ENCODE measurements at regions not wholly inside any gene's neighbourhood (a gene's known extent, or its start where the extent isn't known, plus 50 kb on each side); places are given as distances from the start of the nearest gene placed in this dataset.

DNA sequence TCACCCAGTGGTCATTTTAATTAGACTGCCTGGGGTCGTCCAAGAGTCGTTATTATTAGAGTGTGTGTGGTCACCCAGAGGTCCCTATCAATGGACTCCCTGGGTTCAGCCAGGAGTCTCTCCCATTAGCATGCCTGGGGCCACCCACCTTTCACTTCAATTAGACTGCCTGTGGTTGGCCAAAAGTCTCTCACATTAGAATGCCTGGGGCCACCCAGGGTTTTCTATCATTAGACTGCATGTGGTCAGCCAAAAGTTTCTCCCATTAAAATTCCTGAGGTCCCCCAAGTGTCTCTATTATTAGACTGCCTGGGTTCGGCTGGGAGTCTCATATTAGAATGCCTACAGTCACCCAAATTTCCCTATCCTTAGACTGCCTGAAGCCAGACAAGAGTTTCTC is 1472.6 kb downstream of the UQCRFS1 start (continued):
- TF ChIP-seq, protein P1, sequence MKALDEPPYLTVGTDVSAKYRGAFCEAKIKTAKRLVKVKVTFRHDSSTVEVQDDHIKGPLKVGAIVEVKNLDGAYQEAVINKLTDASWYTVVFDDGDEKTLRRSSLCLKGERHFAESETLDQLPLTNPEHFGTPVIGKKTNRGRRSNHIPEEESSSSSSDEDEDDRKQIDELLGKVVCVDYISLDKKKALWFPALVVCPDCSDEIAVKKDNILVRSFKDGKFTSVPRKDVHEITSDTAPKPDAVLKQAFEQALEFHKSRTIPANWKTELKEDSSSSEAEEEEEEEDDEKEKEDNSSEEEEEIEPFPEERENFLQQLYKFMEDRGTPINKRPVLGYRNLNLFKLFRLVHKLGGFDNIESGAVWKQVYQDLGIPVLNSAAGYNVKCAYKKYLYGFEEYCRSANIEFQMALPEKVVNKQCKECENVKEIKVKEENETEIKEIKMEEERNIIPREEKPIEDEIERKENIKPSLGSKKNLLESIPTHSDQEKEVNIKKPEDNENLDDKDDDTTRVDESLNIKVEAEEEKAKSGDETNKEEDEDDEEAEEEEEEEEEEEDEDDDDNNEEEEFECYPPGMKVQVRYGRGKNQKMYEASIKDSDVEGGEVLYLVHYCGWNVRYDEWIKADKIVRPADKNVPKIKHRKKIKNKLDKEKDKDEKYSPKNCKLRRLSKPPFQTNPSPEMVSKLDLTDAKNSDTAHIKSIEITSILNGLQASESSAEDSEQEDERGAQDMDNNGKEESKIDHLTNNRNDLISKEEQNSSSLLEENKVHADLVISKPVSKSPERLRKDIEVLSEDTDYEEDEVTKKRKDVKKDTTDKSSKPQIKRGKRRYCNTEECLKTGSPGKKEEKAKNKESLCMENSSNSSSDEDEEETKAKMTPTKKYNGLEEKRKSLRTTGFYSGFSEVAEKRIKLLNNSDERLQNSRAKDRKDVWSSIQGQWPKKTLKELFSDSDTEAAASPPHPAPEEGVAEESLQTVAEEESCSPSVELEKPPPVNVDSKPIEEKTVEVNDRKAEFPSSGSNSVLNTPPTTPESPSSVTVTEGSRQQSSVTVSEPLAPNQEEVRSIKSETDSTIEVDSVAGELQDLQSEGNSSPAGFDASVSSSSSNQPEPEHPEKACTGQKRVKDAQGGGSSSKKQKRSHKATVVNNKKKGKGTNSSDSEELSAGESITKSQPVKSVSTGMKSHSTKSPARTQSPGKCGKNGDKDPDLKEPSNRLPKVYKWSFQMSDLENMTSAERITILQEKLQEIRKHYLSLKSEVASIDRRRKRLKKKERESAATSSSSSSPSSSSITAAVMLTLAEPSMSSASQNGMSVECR (CRISPR knock-in tag; IDR thresholded peaks at IDR 0.05; ENCODE audit: borderline replicate concordance) = no peak
- TF ChIP-seq, protein P2, sequence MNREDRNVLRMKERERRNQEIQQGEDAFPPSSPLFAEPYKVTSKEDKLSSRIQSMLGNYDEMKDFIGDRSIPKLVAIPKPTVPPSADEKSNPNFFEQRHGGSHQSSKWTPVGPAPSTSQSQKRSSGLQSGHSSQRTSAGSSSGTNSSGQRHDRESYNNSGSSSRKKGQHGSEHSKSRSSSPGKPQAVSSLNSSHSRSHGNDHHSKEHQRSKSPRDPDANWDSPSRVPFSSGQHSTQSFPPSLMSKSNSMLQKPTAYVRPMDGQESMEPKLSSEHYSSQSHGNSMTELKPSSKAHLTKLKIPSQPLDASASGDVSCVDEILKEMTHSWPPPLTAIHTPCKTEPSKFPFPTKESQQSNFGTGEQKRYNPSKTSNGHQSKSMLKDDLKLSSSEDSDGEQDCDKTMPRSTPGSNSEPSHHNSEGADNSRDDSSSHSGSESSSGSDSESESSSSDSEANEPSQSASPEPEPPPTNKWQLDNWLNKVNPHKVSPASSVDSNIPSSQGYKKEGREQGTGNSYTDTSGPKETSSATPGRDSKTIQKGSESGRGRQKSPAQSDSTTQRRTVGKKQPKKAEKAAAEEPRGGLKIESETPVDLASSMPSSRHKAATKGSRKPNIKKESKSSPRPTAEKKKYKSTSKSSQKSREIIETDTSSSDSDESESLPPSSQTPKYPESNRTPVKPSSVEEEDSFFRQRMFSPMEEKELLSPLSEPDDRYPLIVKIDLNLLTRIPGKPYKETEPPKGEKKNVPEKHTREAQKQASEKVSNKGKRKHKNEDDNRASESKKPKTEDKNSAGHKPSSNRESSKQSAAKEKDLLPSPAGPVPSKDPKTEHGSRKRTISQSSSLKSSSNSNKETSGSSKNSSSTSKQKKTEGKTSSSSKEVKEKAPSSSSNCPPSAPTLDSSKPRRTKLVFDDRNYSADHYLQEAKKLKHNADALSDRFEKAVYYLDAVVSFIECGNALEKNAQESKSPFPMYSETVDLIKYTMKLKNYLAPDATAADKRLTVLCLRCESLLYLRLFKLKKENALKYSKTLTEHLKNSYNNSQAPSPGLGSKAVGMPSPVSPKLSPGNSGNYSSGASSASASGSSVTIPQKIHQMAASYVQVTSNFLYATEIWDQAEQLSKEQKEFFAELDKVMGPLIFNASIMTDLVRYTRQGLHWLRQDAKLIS (CRISPR knock-in tag; IDR thresholded peaks at IDR 0.05; ENCODE audit: borderline replicate concordance) = no peak
- TF ChIP-seq CREM (CRISPR knock-in tag; IDR thresholded peaks at IDR 0.05) = no peak
- TF ChIP-seq ZNF138 (CRISPR knock-in tag; conservative IDR thresholded peaks at IDR 0.05) = no peak
- TF ChIP-seq FOXP1 (CRISPR knock-in tag; IDR thresholded peaks at IDR 0.05; ENCODE audit: borderline replicate concordance) = no peak
- no peak for TF ChIP-seq NFE2L1 (CRISPR knock-in tag; IDR thresholded peaks at IDR 0.05)

DNA sequence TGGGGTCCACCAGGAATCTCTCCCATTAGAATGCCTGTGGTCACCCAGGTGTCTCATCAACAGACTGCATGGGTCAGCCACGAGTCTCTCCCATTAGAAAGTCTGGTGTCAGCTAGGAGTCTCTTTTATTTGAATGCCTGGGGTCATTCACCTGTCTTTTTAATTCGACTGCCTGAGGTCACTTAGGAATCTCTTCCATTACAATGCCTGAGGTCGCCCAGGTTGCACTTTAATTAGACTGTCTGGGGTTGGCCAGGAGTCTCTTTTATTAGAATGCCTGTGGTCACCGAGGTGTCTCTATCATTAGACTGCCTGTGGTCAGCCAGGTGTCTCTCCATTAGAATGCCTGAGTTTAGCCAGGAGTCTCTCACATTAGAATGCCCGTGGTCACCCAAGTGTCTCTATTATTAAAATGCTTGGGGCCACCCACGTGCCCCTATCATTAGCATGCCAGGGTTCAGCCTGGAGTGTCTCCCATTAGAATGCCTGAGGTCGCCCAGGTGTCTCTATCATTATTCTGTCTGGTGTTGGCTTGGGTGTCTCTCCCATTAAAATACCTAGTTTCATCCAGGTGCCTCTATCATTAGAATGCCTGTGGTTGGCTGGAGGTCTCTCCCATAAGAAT is 1474.3 kb downstream of the UQCRFS1 start:
- ATAC-seq (no peak), DNase-seq (ENCODE audit: low spot score) (no peak)
- H3K27ac Mint-ChIP-seq = no peak overlapping the region
- H3K9me3 Mint-ChIP-seq = no peaks in the 10 kb centered on the region; the same call in 1 of the 2 replicates
- ChIA-PET POLR2A (no interaction called here), CTCF (no interaction called here)
- peaks cover 35% of the 10 kb centered on the region for H3K27me3 Mint-ChIP-seq (ENCODE audit: low read depth)
- no peak overlapping the region for H3K4me3 Mint-ChIP-seq
- TF ChIP-seq CREB1 (CRISPR knock-in tag; IDR thresholded peaks at IDR 0.05) (no peak), NFATC4 (CRISPR knock-in tag; IDR thresholded peaks at IDR 0.05) (no peak)
- TF ChIP-seq, protein P3, sequence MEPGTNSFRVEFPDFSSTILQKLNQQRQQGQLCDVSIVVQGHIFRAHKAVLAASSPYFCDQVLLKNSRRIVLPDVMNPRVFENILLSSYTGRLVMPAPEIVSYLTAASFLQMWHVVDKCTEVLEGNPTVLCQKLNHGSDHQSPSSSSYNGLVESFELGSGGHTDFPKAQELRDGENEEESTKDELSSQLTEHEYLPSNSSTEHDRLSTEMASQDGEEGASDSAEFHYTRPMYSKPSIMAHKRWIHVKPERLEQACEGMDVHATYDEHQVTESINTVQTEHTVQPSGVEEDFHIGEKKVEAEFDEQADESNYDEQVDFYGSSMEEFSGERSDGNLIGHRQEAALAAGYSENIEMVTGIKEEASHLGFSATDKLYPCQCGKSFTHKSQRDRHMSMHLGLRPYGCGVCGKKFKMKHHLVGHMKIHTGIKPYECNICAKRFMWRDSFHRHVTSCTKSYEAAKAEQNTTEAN (CRISPR knock-in tag; IDR thresholded peaks at IDR 0.05) = no peak
- TF ChIP-seq, protein P4, sequence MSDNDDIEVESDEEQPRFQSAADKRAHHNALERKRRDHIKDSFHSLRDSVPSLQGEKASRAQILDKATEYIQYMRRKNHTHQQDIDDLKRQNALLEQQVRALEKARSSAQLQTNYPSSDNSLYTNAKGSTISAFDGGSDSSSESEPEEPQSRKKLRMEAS (CRISPR knock-in tag; IDR thresholded peaks at IDR 0.05) = no peak
- H3K4me1 Mint-ChIP-seq = no peaks in the 10 kb centered on the region
- peaks cover 77% of the 10 kb centered on the region for H3K36me3 Mint-ChIP-seq

DNA sequence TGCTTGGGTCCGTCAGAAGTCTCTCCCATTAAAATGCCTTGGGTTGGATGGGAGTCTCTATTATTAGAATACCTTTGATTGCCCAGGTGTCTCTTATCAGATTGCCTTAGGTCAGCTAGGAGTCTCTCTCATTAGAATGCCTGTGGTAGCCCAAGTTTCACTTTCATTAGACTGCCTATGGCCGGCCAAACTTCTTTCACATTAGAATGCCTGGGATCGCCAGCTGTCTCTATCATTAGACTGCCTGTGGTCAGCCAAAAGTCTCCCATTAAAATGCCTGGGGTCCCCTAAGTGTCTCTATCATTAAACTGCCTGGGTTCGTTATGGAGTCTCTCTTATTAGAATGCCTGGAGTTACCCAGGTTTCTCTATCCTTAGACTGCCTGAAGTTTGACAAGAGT is 1476.7 kb downstream of the UQCRFS1 start:
- ChIA-PET CTCF (no interaction called here), POLR2A (no interaction called here)
- no peak for ATAC-seq
- Mint-ChIP-seq H3K4me3 (no peak overlapping the region), H3K36me3 (peaks cover 99% of the 10 kb centered on the region), H3K27ac (no peak overlapping the region), H3K9me3 (peaks cover 20% of the 10 kb centered on the region), H3K27me3 (ENCODE audit: low read depth) (peaks cover 22% of the 10 kb centered on the region), H3K4me1 (no peaks in the 10 kb centered on the region)
- no peak for DNase-seq (ENCODE audit: low spot score)
- TF ChIP-seq, protein P5, sequence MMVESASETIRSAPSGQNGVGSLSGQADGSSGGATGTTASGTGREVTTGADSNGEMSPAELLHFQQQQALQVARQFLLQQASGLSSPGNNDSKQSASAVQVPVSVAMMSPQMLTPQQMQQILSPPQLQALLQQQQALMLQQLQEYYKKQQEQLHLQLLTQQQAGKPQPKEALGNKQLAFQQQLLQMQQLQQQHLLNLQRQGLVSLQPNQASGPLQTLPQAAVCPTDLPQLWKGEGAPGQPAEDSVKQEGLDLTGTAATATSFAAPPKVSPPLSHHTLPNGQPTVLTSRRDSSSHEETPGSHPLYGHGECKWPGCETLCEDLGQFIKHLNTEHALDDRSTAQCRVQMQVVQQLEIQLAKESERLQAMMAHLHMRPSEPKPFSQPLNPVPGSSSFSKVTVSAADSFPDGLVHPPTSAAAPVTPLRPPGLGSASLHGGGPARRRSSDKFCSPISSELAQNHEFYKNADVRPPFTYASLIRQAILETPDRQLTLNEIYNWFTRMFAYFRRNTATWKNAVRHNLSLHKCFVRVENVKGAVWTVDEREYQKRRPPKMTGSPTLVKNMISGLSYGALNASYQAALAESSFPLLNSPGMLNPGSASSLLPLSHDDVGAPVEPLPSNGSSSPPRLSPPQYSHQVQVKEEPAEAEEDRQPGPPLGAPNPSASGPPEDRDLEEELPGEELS (CRISPR knock-in tag; IDR thresholded peaks at IDR 0.05) = no peak
- TF ChIP-seq, protein P6, sequence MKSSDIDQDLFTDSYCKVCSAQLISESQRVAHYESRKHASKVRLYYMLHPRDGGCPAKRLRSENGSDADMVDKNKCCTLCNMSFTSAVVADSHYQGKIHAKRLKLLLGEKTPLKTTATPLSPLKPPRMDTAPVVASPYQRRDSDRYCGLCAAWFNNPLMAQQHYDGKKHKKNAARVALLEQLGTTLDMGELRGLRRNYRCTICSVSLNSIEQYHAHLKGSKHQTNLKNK (CRISPR knock-in tag; IDR thresholded peaks at IDR 0.05) = no peak
- no peak for TF ChIP-seq FOXK1 (CRISPR knock-in tag; IDR thresholded peaks at IDR 0.05)
- no peak for TF ChIP-seq MXD4 (CRISPR knock-in tag; IDR thresholded peaks at IDR 0.05; ENCODE audit: borderline replicate concordance)
- TF ChIP-seq, protein P4 (CRISPR knock-in tag; IDR thresholded peaks at IDR 0.05) = no peak
- TF ChIP-seq, protein P7, sequence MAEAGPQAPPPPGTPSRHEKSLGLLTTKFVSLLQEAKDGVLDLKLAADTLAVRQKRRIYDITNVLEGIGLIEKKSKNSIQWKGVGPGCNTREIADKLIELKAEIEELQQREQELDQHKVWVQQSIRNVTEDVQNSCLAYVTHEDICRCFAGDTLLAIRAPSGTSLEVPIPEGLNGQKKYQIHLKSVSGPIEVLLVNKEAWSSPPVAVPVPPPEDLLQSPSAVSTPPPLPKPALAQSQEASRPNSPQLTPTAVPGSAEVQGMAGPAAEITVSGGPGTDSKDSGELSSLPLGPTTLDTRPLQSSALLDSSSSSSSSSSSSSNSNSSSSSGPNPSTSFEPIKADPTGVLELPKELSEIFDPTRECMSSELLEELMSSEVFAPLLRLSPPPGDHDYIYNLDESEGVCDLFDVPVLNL (CRISPR knock-in tag; IDR thresholded peaks at IDR 0.05; ENCODE audit: borderline replicate concordance, low read depth) = no peak
- TF ChIP-seq, protein P8, sequence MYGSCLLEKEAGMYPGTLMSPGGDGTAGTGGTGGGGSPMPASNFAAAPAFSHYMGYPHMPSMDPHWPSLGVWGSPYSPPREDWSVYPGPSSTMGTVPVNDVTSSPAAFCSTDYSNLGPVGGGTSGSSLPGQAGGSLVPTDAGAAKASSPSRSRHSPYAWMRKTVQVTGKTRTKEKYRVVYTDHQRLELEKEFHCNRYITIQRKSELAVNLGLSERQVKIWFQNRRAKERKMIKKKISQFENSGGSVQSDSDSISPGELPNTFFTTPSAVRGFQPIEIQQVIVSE (CRISPR knock-in tag; IDR thresholded peaks at IDR 0.05; ENCODE audit: borderline replicate concordance) = no peak
- TF ChIP-seq HMGA2 (CRISPR knock-in tag; IDR thresholded peaks at IDR 0.05) = no peak

Measured in WTC11 (cell line).